GM12872 (cell line): ENCODE measurements at regions not wholly inside any gene's neighbourhood (a gene's known extent, or its start where the extent isn't known, plus 50 kb on each side); places are given as distances from the start of the nearest gene placed in this dataset.

Experiments
- TF ChIP-seq, protein P1 (sequence below): IDR thresholded peaks from 3 replicates; pipeline ENCODE4 v1.5.1; 2011; ENCODE audit warnings: low read depth, mild to moderate bottlenecking, low read length, moderate library complexity; ENCODE audit not compliant: insufficient read depth

DNA sequence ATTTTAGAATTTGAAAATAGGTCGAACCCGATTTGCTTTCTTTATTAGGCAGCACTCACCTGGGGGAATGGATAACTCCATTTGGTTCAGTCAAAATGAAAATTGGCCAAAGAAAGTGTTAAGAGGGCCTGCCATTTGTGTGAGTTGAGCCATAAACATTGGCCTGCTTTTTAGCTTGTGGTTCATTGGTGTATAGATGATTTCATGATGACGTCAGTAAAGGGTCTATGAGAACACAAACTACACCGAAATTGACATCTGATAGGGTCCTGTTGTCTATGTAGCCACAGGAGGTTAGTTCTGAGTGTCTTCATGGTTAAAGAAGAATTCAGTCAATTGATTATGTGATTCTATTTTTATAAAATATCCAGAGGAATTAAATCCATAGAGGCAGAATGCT lies 1001.5 kb upstream of the EEF2KMT start:
- TF ChIP-seq, protein P1, sequence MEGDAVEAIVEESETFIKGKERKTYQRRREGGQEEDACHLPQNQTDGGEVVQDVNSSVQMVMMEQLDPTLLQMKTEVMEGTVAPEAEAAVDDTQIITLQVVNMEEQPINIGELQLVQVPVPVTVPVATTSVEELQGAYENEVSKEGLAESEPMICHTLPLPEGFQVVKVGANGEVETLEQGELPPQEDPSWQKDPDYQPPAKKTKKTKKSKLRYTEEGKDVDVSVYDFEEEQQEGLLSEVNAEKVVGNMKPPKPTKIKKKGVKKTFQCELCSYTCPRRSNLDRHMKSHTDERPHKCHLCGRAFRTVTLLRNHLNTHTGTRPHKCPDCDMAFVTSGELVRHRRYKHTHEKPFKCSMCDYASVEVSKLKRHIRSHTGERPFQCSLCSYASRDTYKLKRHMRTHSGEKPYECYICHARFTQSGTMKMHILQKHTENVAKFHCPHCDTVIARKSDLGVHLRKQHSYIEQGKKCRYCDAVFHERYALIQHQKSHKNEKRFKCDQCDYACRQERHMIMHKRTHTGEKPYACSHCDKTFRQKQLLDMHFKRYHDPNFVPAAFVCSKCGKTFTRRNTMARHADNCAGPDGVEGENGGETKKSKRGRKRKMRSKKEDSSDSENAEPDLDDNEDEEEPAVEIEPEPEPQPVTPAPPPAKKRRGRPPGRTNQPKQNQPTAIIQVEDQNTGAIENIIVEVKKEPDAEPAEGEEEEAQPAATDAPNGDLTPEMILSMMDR = no peak

DNA sequence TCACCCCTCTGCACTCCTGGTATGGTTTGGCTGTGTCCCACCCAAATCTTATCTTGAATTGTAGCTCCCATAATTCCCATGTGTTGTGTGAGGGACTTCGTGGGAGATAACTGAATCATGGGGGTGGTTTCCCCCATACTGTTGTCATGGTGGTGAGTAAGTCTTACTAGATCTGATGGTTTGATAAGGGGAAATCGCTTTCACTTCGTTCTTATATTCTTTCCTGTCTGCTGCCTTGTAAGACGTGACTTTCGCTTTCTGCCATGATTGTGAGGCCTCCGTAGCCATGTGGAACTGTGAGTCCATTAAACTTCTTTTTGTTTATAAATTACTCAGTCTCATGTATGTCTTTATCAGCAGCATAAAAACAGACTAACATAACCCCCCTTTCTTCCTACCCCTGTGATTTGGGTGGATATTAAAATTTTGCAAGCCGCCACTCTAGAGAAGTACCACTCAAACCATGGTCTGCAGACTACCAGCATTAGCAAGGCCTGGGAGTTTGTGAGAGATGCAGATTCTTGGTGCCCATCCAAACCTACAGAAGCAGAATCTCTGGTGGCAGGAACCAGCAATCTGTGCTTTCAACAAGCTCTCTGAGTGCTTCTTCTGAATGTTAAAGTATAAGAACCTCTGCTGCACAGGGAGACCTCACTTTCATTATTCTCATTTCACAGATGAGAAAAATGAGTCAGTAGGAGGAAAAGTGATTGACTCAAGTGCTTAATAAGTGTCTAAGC lies 999.5 kb upstream of the EEF2KMT start:
- TF ChIP-seq, protein P1 = no peak

GRCh38 chr16:6095414-6095813 lies 997.8 kb upstream of the EEF2KMT start:
- TF ChIP-seq, protein P1 = no peak

GRCh38 chr16:6091021-6091420 lies 993.4 kb upstream of the EEF2KMT start:
- TF ChIP-seq, protein P1 = no peak

DNA sequence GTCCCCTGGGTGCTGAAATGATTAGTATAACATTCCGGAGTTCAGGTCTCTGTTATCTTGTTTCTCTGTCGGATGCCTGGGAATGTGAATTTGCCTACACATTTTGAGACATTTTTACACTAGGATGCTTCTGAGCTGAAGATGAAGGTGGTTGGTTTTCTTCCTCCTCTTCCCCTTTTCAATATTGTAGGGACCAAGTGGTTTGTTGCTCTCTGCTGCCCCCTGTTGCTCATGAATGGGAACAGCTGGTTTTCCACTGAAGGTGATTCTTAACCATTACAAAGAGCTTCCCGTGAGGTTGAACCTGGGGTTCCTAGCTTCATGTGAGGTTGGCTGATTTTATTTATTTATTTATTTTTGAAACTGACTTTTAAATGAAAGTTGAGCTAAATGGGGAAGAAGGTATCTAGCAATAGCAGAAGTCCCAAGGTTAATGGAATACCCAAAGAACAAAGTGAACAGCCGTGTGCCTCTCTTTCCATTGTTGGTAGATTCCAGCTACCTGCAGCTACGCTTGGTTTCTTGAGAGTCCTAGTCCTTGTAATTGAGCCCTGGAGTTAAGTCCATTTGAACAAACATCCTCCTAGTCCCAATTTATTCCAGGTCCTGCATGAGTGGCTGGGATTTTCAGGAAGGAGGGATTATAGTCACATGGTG lies 983.9 kb upstream of the EEF2KMT start:
- TF ChIP-seq, protein P1 = peak; percentile 60

DNA sequence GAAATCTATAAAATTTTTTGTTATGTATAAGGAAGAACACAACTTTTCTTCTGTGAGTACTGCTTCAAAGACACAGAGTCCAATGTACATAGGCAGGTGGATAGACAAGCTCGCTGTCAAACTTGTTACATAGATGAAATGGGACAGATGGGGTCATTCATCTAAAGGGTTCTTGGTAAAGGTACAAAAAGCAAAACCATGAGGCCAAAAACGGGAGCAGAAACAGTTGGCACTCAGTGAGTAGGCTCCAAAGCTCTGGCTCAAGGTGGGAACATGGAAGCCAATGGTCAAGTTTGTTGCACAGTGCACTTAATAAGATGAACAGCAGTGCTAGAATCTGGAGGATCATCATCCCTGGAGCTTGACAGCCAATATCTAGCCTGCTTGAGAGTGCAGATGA lies 979.0 kb upstream of the EEF2KMT start:
- TF ChIP-seq, protein P1 = no peak

DNA sequence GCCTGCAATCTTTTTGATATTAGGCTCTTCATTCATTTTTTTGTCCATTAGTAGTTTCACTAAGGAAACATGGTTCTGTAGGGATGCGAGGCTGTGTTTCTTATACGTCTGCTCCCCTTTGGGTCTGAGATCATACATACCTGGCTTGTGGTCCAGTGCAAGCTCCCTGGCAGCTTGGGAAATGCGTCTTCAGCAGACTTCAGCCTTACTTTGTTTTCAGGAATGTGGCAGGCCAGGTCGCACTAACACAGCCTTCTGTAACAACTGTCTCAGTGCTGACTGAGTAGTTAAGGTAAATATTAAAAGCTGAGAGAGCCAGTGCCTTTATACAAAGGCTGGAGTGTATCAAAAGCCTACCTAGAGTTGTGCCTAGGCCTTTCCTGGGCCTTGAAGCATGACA lies 970.5 kb upstream of the EEF2KMT start:
- TF ChIP-seq, protein P1 = no peak
